ENCODE measurements at regions not wholly inside any gene's neighbourhood (a gene's known extent, or its start where the extent isn't known, plus 50 kb on each side); places are given as distances from the start of the nearest gene placed in this dataset.

DNA sequence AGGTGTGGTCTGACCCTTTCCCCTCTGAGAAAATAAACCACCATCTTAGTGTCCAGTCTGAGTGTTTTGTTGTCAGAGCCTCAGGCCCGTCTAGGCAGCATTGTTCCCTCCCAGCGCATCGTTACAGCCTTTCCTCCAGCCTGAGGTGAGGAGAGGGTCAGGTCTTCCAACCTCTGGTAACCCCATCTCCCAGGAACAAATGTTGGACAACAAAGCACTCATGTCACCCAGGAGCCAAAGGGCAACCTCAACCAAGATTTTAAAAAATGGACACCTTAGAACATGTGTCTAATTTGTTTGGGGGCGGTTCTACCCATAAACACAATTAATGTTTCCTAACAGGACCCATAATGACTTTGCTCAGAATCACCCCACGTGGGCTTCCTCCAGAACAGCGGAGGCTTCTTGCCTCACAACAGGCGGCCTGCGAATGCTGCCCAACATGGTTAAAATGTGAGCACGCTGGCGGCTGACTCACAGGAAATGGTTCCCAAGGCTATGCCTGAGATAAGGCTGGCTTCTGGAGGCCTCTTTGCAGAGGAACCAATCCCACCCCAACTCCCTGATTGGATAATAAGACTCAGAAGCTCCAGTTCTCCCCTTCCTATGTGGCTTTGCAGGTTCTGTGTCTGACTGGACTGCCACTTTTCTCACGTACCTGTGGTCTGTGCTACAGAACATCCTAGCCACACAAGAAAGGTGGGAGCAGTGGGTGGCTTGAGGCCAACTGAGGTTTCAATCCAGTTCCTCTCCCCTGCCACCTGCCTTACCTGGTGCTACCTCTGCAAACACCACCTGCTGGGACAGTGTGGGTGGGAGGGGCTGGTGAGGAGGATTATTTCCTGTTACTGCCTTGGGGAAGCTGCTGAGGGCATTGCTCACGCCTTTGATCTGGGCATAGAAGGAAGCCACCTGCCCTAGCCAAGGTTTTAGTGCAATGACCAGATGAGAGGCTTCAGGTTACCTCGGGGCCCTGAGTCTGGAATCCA, 108.8 kb downstream of the B3GNT2 start:
- no peaks in the 10 kb centered on the region for H3K36me3 ChIP-seq (ENCODE audit: control insufficient read depth, insufficient read depth, low read length)
- DNase-seq (ENCODE audit: extremely low read depth, insufficient read length) = peak; percentile 53
- H3K4me3 ChIP-seq (replicated peaks; ENCODE audit: low read depth, low read length) = no peak overlapping the region
- no peaks in the 10 kb centered on the region for H3K27me3 ChIP-seq (replicated peaks; ENCODE audit: control insufficient read depth, insufficient read depth, low read length)
- no peak for TF ChIP-seq CTCF (IDR thresholded peaks at IDR 0.05; ENCODE audit: insufficient read depth, low read length, poor library complexity, severe bottlenecking)

DNA sequence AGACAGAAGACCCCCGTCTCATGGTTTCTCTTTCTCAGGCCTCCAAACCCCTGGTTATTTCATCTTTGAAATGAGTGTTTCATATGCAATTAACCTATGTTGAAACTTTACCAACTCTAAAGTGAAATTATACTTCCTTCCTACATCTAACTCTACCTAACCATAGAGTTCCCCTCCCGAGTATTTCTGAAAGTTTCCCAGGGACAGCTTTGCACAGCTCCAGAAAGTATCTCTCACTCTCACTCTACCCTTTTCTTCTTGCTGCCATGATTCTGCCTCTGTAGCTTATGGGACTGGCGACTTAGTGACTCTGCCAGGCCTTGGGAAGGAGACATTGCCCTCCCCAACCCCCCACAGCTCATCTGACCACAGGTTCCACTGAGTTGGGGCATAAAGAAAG, 107.9 kb downstream of the B3GNT2 start:
- no peaks in the 10 kb centered on the region for H3K36me3 ChIP-seq (ENCODE audit: control insufficient read depth, insufficient read depth, low read length)
- DNase-seq (ENCODE audit: extremely low read depth, insufficient read length) = peak; percentile 44
- no peaks in the 10 kb centered on the region for H3K27me3 ChIP-seq (replicated peaks; ENCODE audit: control insufficient read depth, insufficient read depth, low read length)
- H3K4me3 ChIP-seq (replicated peaks; ENCODE audit: low read depth, low read length) = no peak overlapping the region
- no peak for TF ChIP-seq CTCF (IDR thresholded peaks at IDR 0.05; ENCODE audit: insufficient read depth, low read length, poor library complexity, severe bottlenecking)

DNA sequence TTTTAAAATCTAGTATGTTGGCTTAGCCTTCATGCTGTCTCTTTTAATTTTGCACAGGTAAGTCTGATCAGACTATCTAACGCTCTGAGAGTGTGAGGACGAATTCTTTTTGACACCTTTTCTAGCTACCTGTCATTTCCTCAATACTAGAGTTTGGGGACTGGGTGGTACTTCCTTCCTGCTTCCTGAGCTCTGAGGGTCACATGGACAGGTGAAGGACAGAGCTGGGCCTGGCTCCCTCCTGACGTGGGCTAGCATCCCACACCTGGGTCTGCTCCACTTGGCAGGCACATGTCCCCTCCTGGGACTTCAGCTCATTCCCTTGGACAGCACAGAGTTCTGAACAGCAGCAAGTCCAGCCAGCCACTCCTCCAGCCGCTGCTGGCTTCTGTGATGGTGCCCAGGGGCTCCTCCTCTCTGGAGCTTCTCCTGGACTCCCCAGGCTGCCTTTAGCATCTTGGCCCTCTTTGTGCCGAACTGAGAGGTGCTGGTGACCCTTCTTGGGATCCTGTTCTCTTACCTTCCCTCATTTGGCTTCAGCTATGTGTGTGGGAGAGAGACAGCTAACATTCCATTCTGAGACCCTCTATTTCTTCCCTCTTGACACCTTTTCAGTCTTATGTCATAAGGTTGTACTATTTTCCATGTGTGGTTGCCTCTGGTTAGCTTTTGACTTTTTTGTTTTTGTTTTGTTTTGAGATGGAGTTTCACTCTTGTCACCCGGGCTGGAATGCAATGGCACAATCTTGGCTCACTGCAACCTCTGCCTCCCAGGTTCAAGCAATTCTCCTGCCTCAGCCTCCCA, 106.9 kb downstream of the B3GNT2 start:
- no peak overlapping the region for H3K4me3 ChIP-seq (replicated peaks; ENCODE audit: low read depth, low read length)

DNA sequence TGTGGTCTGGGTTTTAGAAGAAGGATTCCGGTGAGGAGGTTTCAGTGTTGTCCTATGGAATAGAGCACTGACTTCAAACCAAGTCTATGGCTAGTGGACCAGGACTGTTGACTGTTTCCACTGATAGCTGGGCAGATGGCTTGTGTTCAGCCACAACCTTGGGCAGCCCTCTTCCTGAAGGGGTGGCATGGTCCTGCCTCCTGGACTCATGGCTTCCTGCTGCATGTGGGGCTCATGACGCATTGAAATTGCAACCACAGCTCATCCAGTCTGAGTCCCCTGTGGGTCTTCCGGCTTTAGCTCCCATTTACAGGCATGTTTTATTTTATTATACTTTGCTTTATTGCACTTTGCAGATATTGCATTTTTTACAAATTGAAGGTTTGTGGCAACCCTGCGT, 105.0 kb downstream of the B3GNT2 start:
- TF ChIP-seq CTCF (IDR thresholded peaks at IDR 0.05; ENCODE audit: insufficient read depth, low read length, poor library complexity, severe bottlenecking) = no peak
- H3K4me3 ChIP-seq (replicated peaks; ENCODE audit: low read depth, low read length) = no peak overlapping the region
- H3K36me3 ChIP-seq (ENCODE audit: control insufficient read depth, insufficient read depth, low read length) = no peaks in the 10 kb centered on the region
- no peaks in the 10 kb centered on the region for H3K27me3 ChIP-seq (replicated peaks; ENCODE audit: control insufficient read depth, insufficient read depth, low read length)
- no peak for DNase-seq (ENCODE audit: extremely low read depth, insufficient read length)

More for the DNA sequence above, 106.9 kb downstream of the B3GNT2 start:
- no peaks in the 10 kb centered on the region for H3K36me3 ChIP-seq (ENCODE audit: control insufficient read depth, insufficient read depth, low read length)
- no peaks in the 10 kb centered on the region for H3K27me3 ChIP-seq (replicated peaks; ENCODE audit: control insufficient read depth, insufficient read depth, low read length)
- no peak for TF ChIP-seq CTCF (IDR thresholded peaks at IDR 0.05; ENCODE audit: insufficient read depth, low read length, poor library complexity, severe bottlenecking)
- DNase-seq (ENCODE audit: extremely low read depth, insufficient read length) = peak; percentile 33

DNA sequence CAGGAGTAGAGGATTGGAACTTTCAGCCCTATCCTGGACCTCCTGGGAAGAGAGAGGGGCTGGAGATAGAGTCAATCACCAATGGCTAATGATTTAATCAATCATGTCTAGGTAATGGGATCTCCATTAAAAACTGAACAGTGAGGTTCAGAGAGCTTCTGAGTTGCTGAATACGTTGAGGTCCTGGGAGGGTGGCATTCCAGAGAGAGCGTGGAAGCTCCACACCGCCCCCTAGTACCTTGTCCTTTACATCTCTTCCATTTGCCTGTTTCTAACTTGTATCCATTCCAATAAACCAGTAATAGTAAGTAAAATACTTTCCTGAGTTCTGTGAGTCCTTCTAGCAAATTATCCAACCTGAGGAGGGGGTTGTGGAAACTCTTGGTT, 101.7 kb downstream of the B3GNT2 start:
- DNase-seq (ENCODE audit: extremely low read depth, insufficient read length) = no peak
- Histone ChIP-seq H3K4me3 (replicated peaks; ENCODE audit: low read depth, low read length) (no peak overlapping the region), H3K36me3 (ENCODE audit: control insufficient read depth, insufficient read depth, low read length) (no peaks in the 10 kb centered on the region), H3K27me3 (replicated peaks; ENCODE audit: control insufficient read depth, insufficient read depth, low read length) (no peaks in the 10 kb centered on the region)
- no peak for TF ChIP-seq CTCF (IDR thresholded peaks at IDR 0.05; ENCODE audit: insufficient read depth, low read length, poor library complexity, severe bottlenecking)

Data from GM06990 (cell line).